Natural killer cell (primary cell): ENCODE measurements at regions not wholly inside any gene's neighbourhood (a gene's known extent, or its start where the extent isn't known, plus 50 kb on each side); places are given as distances from the start of the nearest gene placed in this dataset.

Experiments used
- ATAC-seq, 3 donors: fragments of 150-1000 bp in 2 of 3; fragments of 200-7000 bp in 1 of 3; cut with Tn5 transposase; 1 replicate in 1 of 3; 2 replicates in 2 of 3; pipeline ENCODE4 v1.10.0; 2021; ENCODE audit warnings: mild to moderate bottlenecking in 2 of 3, moderate library complexity in 2 of 3
- DNase-seq, 2 donors: peaks; one replicate each; pipeline versions ENCODE4 v3.0.0 to v3.0.0-alpha.2; 2013 to 2021; ENCODE audit warnings: mixed read lengths in 1 of 2
- H3K27ac ChIP-seq: one replicate; pipeline ENCODE4 v1.5.1; 2013; ENCODE audit warnings: mild to moderate bottlenecking, low read length
- H3K27me3 ChIP-seq: one replicate; pipeline ENCODE4 v1.6.1; 2013; ENCODE audit warnings: low read length; ENCODE audit not compliant: control insufficient read depth, insufficient read depth
- H3K36me3 ChIP-seq: one replicate; pipeline ENCODE4 v1.6.1; 2013; ENCODE audit warnings: low read length; ENCODE audit not compliant: control insufficient read depth, insufficient read depth
- H3K4me1 ChIP-seq: one replicate; pipeline ENCODE4 v1.6.1; 2013; ENCODE audit warnings: low read length; ENCODE audit not compliant: control insufficient read depth, insufficient read depth
- H3K4me3 ChIP-seq: one replicate; pipeline ENCODE4 v1.5.1; 2013; ENCODE audit warnings: low read length
- H3K9me3 ChIP-seq: one replicate; pipeline ENCODE4 v1.6.1; 2013; ENCODE audit warnings: low read length; ENCODE audit not compliant: control insufficient read depth, insufficient read depth
- H3K27ac Mint-ChIP-seq, 2 donors: one replicate each; pipeline ENCODE4 v1.8.0; 2022; ENCODE audit warnings: mild to moderate bottlenecking in 2 of 2, mixed read lengths in 2 of 2, moderate library complexity in 1 of 2
- H3K27me3 Mint-ChIP-seq, 2 donors: one replicate each; pipeline ENCODE4 v1.8.0; 2022; ENCODE audit warnings: low read depth in 2 of 2, mixed read lengths in 2 of 2
- H3K36me3 Mint-ChIP-seq: one replicate; pipeline ENCODE4 v1.8.0; 2022; ENCODE audit warnings: mixed read lengths
- H3K4me1 Mint-ChIP-seq, 2 donors: one replicate each; pipeline ENCODE4 v1.8.0; 2022; ENCODE audit warnings: mixed read lengths in 2 of 2
- H3K4me3 Mint-ChIP-seq: one replicate; pipeline ENCODE4 v1.8.0; 2022; ENCODE audit warnings: mild to moderate bottlenecking, moderate library complexity, mixed read lengths
- H3K9me3 Mint-ChIP-seq, 2 donors: one replicate each; pipeline ENCODE4 v1.8.0; 2022; ENCODE audit warnings: mixed read lengths in 2 of 2
- WGBS: methylation state at CpG from one replicate; pipeline ENCODE4 v1.1.7; 2013; ENCODE audit warnings: missing lambda C conversion rate; ENCODE audit not compliant: insufficient coverage; 5-methylcytosine and 5-hydroxymethylcytosine counted together
- intact Hi-C: fragments of 100-400 bp; cut with micrococcal nuclease; formaldehyde crosslinking; loops from one replicate; pipeline ENCODE4 v1.14.2; 2022
- TF ChIP-seq, protein P1 (sequence below): fragments of 200-600 bp; IDR thresholded peaks from one replicate; pipeline ENCODE4 v1.8.0; 2022; ENCODE audit warnings: antibody characterized with exemption

GRCh38 chr13:85191996-85192718, 607.1 kb downstream of the SLITRK6 start:
- no peaks in the 10 kb centered on the region for H3K36me3 ChIP-seq
- no peak overlapping the region for H3K27ac Mint-ChIP-seq
- H3K4me3 ChIP-seq: no peak overlapping the region
- TF ChIP-seq, protein P1, sequence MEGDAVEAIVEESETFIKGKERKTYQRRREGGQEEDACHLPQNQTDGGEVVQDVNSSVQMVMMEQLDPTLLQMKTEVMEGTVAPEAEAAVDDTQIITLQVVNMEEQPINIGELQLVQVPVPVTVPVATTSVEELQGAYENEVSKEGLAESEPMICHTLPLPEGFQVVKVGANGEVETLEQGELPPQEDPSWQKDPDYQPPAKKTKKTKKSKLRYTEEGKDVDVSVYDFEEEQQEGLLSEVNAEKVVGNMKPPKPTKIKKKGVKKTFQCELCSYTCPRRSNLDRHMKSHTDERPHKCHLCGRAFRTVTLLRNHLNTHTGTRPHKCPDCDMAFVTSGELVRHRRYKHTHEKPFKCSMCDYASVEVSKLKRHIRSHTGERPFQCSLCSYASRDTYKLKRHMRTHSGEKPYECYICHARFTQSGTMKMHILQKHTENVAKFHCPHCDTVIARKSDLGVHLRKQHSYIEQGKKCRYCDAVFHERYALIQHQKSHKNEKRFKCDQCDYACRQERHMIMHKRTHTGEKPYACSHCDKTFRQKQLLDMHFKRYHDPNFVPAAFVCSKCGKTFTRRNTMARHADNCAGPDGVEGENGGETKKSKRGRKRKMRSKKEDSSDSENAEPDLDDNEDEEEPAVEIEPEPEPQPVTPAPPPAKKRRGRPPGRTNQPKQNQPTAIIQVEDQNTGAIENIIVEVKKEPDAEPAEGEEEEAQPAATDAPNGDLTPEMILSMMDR: no peak
- H3K27me3 Mint-ChIP-seq: no peaks in the 10 kb centered on the region
- no peaks in the 10 kb centered on the region for H3K9me3 ChIP-seq
- H3K4me3 Mint-ChIP-seq: no peak overlapping the region
- ATAC-seq: no peak
- intact Hi-C loops: no loop called here
- H3K4me1 Mint-ChIP-seq: no peaks in the 10 kb centered on the region
- H3K27me3 ChIP-seq: no peaks in the 10 kb centered on the region
- H3K36me3 Mint-ChIP-seq: no peaks in the 10 kb centered on the region
- no peak overlapping the region for H3K27ac ChIP-seq
- no peak for DNase-seq
- WGBS: no CpG with 5 or more reads among the region's 1 CpG
- no peaks in the 10 kb centered on the region for H3K4me1 ChIP-seq
- peaks cover 4 to 17% of the 10 kb centered on the region in 2 donors for H3K9me3 Mint-ChIP-seq

DNA sequence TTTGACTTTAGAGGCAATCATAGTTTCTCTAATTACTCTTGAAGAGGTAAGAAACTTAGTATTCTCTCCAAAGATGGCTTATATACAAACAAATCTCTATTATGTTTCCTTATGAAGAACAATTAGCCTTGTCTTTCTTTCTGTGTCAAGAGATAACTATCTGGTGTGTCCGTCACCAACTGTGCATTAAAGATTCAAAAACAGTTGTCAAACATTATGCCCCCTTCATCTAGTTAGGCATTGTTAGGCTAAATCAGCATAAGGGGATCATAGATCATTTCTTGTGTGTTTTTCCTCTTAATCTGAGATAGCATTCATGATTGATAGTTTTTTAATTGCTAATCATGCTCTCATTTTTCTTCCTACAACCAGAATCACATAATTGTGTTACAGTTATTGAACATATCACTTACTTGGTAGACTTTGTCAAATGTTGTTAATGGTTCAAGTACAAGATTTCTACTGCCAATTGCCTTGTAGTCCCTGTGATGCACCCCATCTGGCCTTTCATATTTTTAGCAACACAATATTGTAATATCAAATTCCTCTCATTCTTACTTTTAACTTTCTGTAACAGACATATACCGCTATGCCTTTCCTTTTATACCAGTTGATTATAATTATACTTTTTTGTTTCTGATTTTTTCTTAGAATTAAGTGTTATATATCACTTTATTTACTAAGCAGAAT, 612.7 kb downstream of the SLITRK6 start:
- H3K4me3 Mint-ChIP-seq: no peak overlapping the region
- no peaks in the 10 kb centered on the region for H3K4me1 Mint-ChIP-seq
- intact Hi-C loops: no loop called here
- no peaks in the 10 kb centered on the region for H3K9me3 ChIP-seq
- no peak for DNase-seq
- peaks cover 14% of the 10 kb centered on the region for H3K36me3 Mint-ChIP-seq
- no peak overlapping the region for H3K27ac Mint-ChIP-seq
- 100% methylated on average over 1 of the region's 2 CpGs for WGBS
- no peak overlapping the region for H3K4me3 ChIP-seq
- no peaks in the 10 kb centered on the region for H3K27me3 Mint-ChIP-seq
- TF ChIP-seq, protein P1: no peak
- no peaks in the 10 kb centered on the region for H3K4me1 ChIP-seq
- no peaks in the 10 kb centered on the region for H3K27me3 ChIP-seq
- H3K9me3 Mint-ChIP-seq: peaks cover 8 to 12% of the 10 kb centered on the region in 2 donors
- ATAC-seq: no peak
- no peak overlapping the region for H3K27ac ChIP-seq
- no peaks in the 10 kb centered on the region for H3K36me3 ChIP-seq

- H3K4me1 Mint-ChIP-seq: no peaks in the 10 kb centered on the region
- no peaks in the 10 kb centered on the region for H3K27me3 Mint-ChIP-seq
- DNase-seq: no peak
- intact Hi-C loops: no loop called here
- H3K4me3 ChIP-seq: no peak overlapping the region
- H3K4me1 ChIP-seq: no peaks in the 10 kb centered on the region
- no peak overlapping the region for H3K27ac Mint-ChIP-seq
- no peaks in the 10 kb centered on the region for H3K36me3 ChIP-seq
- no peak overlapping the region for H3K4me3 Mint-ChIP-seq
- no peaks in the 10 kb centered on the region for H3K9me3 ChIP-seq
- H3K36me3 Mint-ChIP-seq: no peaks in the 10 kb centered on the region
- no CpG with 5 or more reads among the region's 1 CpG for WGBS
- TF ChIP-seq, protein P1: no peak
- no peaks in the 10 kb centered on the region for H3K27me3 ChIP-seq
- H3K27ac ChIP-seq: no peak overlapping the region
- peaks cover 19 to 37% of the 10 kb centered on the region in 2 donors for H3K9me3 Mint-ChIP-seq
- no peak for ATAC-seq
Measured at GRCh38 chr13:85174291-85174690, 624.9 kb downstream of the SLITRK6 start.
